HG03432 (cell line): ENCODE measurements at regions not wholly inside any gene's neighbourhood (a gene's known extent, or its start where the extent isn't known, plus 50 kb on each side); places are given as distances from the start of the nearest gene placed in this dataset.

ENCODE experiments used
- ATAC-seq: cut with Tn5 transposase; IDR thresholded peaks from one replicate; pipeline ENCODE4 v1.9.1; 2021; ENCODE audit warnings: mild to moderate bottlenecking, moderate library complexity; ENCODE audit not compliant: unreplicated experiment

- ATAC-seq: no peak
Measured at GRCh38 chr5:133831491-133832224, 136.8 kb downstream of the C5orf15 start.

GRCh38 chr5:133830911-133831310 lies 137.5 kb downstream of the C5orf15 start:
- no peak for ATAC-seq

- no peak for ATAC-seq
Measured at GRCh38 chr5:133830281-133830680, 138.1 kb downstream of the C5orf15 start.

- ATAC-seq: no peak
Measured at GRCh38 chr5:133829786-133830185, 138.6 kb downstream of the C5orf15 start.

GRCh38 chr5:133828722-133829121 lies 139.7 kb downstream of the C5orf15 start:
- no peak for ATAC-seq

- no peak for ATAC-seq
Measured at GRCh38 chr5:133827830-133828229, 140.6 kb downstream of the C5orf15 start.

GRCh38 chr5:133827011-133827410 lies 141.4 kb downstream of the C5orf15 start:
- ATAC-seq: no peak

- ATAC-seq: peak; percentile 53
Measured at GRCh38 chr5:133825631-133826289, 142.7 kb downstream of the C5orf15 start.

- ATAC-seq: peak; percentile 67
Measured at GRCh38 chr5:133824661-133825254, 143.7 kb downstream of the C5orf15 start.

- no peak for ATAC-seq
Measured at GRCh38 chr5:133821889-133822288, 146.5 kb downstream of the C5orf15 start.

- ATAC-seq: no peak
Measured at GRCh38 chr5:133821311-133821741, 147.1 kb downstream of the C5orf15 start.

- ATAC-seq: no peak
Measured at GRCh38 chr5:133820507-133820906, 147.9 kb downstream of the C5orf15 start.

GRCh38 chr5:133819977-133820471 lies 148.4 kb downstream of the C5orf15 start:
- no peak for ATAC-seq

GRCh38 chr5:133818869-133819600 lies 149.4 kb downstream of the C5orf15 start:
- no peak for ATAC-seq

- no peak for ATAC-seq
Measured at GRCh38 chr5:133818031-133818431, 150.4 kb downstream of the C5orf15 start.

GRCh38 chr5:133817456-133817855 lies 151.0 kb downstream of the C5orf15 start:
- no peak for ATAC-seq

- ATAC-seq: no peak
Measured at GRCh38 chr5:133816791-133817190, 151.6 kb downstream of the C5orf15 start.

GRCh38 chr5:133814152-133814551 lies 154.3 kb downstream of the C5orf15 start:
- no peak for ATAC-seq

- no peak for ATAC-seq
Measured at GRCh38 chr5:133811168-133811567, 157.3 kb downstream of the C5orf15 start.

GRCh38 chr5:133809801-133810200 lies 158.6 kb downstream of the C5orf15 start:
- ATAC-seq: no peak

GRCh38 chr5:133807348-133807747 lies 161.1 kb downstream of the C5orf15 start:
- ATAC-seq: no peak
